ENCODE measurements at regions not wholly inside any gene's neighbourhood (a gene's known extent, or its start where the extent isn't known, plus 50 kb on each side); places are given as distances from the start of the nearest gene placed in this dataset.

GRCh38 chr10:121235692-121236091 is 362.6 kb downstream of the FGFR2 start:
- DNase-seq = no peak

DNA sequence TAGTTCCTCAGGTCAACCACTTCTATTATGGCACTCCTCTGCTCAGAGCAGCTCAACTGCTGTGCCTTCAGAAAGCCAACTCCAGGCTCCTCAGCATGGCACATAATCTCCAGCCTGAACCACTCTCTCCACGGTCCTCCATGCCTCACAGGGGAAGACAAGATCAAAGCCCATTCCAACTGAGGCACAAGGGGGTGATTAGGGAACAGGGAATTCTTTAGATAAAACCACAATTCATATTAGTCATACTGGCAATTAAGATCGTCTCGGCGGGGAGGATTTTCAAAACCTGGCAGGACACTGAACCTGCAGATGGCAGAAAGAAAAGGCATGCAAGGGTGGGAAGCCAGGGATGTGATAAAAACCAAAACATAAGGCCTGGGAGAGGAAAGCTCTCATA is 361.6 kb downstream of the FGFR2 start:
- DNase-seq = no peak

DNA sequence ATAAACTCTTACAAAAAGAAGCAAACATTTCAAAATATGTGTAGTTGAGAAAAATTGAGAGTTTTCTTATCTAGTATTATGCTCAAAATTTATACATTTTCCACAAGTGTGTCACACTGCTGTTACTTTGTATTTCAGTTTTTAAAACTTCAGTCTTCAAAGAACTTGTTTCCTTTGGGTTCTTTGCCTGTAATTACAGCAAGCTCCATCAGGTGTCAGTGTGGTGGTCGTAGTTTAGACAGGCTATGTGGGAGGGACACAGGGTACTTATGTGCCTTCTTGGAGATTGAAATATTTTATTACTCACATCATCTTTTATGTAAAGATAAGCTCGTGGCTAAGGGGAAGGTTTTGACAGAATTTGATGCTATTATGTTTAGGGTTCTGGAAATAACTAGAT is 360.5 kb downstream of the FGFR2 start:
- DNase-seq = no peak

DNA sequence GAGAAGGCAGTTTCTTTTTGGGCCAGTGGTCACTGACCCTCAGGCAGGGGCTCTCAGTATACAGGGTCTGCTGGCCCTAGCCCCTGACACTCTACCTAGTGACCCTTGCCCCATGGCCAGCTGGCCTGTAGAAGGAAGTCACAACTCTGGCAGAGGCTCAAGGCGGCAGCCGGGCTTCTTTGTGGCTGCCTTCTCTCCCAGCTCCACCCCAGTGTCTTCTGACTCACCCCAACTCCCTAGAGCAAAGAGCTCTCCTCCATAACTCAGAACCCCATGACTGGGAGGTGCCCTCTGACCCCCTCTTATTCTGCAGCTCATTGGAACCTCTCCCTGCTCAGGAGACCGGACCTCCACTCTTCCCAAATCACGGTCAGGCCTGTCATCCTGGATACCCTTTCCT is 358.2 kb downstream of the FGFR2 start:
- no peak for DNase-seq

GRCh38 chr10:121240556-121240955 is 357.7 kb downstream of the FGFR2 start:
- no peak for DNase-seq

- no peak for DNase-seq
Observed at GRCh38 chr10:121241337-121241736, 356.9 kb downstream of the FGFR2 start.

DNA sequence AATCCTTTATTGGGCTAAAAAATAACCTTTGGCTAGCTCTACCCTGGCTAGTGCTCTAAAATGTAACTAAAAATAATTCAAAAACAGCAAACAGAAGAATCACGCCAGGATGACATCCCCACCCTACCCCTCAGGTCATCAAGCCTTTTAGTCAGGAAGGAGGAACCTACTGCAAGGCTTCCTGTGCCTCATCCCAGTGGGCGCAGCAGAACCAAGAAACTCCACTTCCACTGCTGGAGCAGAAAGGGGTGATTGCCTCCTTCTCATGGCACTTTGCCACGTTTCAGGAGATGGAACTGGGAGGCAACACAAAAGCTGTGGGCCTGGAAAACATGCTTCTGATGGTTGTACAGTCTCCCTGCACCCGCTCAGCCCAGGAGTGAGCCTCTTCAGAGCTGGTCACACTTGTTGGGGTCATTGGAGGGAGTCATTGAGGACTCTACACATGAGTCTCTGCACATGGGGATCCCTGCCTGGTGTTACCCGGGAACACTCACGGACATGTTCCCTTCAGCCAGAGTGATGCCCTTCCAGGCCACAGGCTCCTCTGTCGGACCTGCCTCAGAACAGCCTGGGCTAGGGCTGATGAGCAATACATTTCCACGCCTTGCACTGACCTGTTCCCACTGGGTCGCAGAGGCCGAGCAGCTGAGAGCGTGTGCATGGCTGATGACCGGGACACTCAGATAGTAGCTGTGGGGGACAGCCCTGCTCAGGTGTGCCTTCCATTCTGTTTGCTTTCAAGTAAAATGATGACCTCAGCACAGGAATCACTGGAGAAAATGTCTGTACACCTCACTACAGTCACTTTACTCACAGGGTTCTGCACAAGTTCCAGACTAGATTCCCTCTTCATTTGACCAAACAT is 355.3 kb downstream of the FGFR2 start:
- DNase-seq = no peak

GRCh38 chr10:121243609-121244241 is 354.5 kb downstream of the FGFR2 start:
- DNase-seq = no peak

DNA sequence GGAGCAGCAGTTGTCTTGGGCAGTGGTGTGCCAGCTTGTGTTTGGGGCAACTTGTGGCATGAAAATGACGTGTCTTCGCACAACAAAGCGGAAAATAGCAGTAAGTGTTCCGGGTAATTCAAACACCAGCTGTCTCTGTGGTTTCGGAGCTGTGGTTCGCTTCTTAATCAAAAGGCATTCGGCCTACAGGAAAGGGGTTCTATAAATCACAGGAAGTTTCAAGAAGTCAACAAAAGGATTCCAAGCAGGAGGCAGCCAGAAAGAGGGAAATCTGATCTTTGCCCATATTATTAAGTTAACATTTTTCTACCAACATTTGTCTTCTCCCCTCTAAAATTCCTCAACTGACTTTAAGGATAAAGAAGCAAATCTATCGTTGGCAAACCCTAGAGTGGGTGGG is 353.4 kb downstream of the FGFR2 start:
- no peak for DNase-seq

- DNase-seq = no peak
Observed at GRCh38 chr10:121245754-121246153, 352.5 kb downstream of the FGFR2 start.

DNA sequence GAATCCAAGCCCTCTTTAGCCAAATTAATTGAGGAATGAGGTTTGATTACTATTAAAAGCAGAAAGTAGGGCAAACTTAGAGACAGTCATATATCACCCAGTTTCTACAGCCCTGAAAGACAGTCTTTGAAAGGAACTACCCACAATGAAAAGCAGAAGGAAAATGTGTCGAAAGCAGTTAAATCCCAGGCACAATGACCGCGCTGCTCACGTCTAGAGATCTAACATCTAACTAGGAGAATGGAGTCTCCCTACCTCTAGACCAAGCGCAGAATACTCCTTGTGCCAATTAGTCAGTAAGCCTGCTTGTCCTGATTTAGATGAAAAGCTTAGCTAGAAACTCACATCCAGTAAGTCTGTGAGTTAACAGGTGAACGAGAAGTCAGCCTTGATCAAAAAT is 350.0 kb downstream of the FGFR2 start:
- DNase-seq = no peak

GRCh38 chr10:121250995-121251764 is 347.1 kb downstream of the FGFR2 start:
- no peak for DNase-seq

DNA sequence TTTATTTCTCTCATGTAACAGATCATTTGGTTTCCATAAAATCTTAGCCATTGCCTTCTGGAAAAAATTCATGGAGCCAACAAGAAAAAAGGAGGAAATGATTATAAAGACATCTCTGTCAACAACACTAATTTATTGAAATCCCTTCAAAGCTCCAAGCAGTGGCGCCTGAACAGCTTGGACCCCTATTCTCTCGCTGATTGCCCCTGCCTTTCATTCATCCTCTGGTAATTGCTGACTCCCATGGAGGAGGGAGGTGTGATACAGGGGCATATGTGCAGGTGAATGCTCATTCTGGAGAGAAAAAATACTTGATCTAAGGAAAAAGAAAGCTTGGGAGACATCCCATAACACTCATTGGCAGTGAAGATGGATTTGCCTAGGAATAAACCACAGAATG is 345.5 kb downstream of the FGFR2 start:
- no peak for DNase-seq

GRCh38 chr10:121260377-121260776 is 337.9 kb downstream of the FGFR2 start:
- DNase-seq = no peak

DNA sequence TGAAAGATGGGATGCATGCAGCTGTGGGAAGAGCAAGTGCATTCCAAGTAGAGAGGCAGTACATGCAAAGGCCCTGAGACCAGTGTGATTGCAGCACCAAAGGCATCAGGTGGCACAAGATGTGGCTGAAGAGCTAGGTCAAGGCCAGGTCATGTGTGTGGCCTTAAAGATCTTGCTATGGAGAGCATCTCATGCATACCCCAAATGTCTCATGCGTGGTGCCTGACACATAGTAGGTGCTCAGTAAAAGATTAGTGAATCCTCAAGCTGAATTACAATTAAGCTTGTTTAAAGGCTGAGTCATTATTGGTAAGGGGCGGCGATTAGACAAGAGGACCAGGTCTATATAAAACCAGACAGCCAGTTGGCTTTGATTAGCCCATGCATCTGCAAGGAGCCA is 336.6 kb downstream of the FGFR2 start:
- no peak for DNase-seq

GRCh38 chr10:121262774-121263430 is 335.3 kb downstream of the FGFR2 start:
- no peak for DNase-seq

DNA sequence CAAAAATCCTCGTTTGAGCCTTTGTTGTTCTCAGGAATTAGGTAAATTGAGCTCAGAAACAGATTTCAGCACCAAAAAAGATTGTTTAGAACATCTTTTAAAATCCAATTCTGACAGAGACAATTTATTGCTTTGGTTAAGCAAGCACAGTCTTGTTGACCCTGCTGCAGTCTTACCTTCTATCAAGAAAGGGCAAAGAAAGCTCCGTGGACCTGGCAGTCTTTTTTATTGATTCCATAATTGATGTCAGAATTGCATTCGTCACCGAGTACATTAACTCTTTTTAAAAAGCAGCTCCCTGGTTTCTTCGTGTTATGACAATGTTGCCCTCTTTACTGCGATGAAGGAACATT is 334.8 kb downstream of the FGFR2 start:
- DNase-seq = no peak

DNA sequence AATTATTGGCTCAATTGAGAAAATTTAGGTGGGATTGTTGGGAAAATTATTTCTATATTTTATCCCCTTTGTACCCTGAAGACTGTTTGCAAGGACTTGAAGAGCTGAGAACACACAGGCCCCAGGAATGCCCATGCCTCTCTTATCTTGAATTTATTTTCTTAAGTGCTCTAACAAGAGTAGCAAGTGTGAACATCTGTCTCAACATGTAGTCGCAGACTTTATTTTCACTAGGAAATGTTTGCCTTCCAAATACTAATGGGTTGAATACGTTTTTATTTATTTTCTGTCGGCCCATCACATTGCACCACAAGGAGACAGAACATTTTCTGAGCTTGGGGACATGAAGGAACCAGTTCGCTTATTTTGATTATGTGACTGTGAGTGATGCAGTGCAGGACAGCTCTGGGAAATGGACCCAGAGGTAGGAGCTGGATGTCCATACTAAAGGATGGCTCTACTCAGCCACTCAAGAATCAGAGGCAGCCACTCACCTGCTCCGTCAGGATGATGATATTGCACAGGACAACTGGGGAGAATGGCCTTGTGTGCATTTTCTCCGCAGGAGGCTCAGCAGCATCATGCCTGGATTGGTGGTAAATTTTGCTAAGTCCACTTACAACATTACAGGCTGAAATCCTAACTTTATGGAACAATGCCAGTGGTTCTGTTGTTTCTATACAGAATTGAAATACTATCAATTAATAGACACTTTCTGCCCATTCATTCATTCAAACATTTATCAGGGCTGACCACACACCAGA is 332.7 kb downstream of the FGFR2 start:
- no peak for DNase-seq

DNA sequence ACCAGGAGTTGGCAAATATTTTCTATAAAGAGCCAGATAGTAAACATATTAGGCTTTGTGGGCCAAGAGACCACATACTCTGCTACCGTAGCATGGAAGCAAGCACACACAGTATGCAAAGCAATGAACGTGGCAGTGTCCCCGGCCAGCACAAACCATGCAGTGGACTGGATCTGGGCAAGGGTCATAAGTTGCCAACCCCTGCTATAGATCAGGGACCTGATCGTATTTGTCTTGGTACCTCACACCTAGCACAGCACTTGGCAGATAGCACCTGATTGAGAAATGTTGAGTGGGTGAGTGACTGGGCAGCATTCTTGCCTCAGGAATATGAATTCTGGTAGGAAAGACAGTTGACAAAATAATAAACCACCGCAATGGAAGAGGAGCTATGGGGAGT is 331.9 kb downstream of the FGFR2 start:
- no peak for DNase-seq

DNA sequence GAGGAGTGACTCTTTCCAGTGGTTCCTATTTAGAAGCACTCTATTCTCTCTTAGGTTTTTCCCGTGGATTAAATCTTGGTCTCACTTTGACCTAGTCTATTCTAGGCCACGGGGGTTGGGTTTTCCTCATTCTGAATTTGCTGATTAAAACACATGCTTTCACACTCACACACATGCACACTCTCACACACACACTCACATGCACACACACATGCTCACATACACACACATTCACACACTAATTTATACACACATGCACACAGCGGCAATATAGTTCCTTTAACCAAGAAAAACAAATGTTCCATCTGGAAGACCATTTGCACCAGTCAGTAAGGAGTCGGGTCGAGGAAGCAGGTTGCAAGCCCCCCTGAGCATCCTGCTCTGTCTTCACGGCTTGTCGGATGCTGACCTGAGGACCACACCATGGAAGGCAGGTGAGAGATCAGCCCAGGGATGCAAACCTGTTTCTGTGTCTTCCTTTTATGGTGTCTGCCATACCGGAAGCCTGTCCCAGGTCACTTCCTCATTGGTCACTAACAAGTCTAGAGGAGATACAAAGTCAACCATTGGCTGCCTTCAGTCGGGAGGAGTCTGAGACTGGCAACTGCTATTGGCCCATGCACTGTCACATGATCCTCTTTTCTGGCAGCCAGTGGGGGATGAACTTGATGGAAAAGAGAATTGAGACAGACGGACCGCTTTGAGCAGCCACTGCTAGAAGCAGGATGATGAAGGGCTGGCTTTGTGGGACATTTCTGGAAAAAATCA is 330.8 kb downstream of the FGFR2 start:
- no peak for DNase-seq

GRCh38 chr10:121268363-121268762 is 329.9 kb downstream of the FGFR2 start:
- DNase-seq = no peak

Measured in right lung (tissue), 2 donors.